ENCODE measurements at regions not wholly inside any gene's neighbourhood (a gene's known extent, or its start where the extent isn't known, plus 50 kb on each side); places are given as distances from the start of the nearest gene placed in this dataset.

DNA sequence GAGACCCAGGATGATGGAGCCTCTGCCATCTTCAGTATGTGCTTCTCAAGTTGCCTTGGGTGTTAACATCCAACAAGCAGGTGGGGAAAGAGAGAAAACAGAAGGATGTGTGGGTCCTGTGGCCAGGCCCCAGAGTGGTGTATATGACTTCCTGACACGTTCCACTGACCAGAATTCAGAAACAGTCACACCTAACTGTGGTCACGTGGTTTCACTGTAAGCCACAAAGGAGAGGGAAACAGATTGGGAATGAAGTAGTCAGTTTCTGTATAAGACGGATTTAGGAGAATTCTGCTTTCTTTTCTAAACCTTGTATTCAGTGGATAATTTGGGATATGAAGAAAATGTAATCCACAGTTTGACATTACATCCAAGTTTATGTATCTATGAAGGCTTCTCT lies 454.1 kb upstream of the IL12A start:
- no peak overlapping the region for H2AFZ ChIP-seq (ENCODE audit: low read depth, low read length, poor library complexity, severe bottlenecking)
- no peak overlapping the region for H3K4me2 ChIP-seq (ENCODE audit: low read length)
- ATAC-seq (no peak), DNase-seq (ENCODE audit: low read depth, low spot score) (no peak)
- no peaks in the 10 kb centered on the region for H3K79me2 ChIP-seq (ENCODE audit: insufficient read depth, low read length)
- H3K27me3 ChIP-seq (ENCODE audit: insufficient read depth, low read length) = no peaks in the 10 kb centered on the region
- RAD21 ChIA-PET (ENCODE audit: low non-redundant PET in 1 of 2, low total read pairs in 2 of 2, uncharacterized antibody in 2 of 2, unreplicated experiment in 2 of 2) = no interaction called here
- no peaks in the 10 kb centered on the region for H3K36me3 ChIP-seq (ENCODE audit: control insufficient read depth in 1 of 2, insufficient read depth in 2 of 2, low read length in 2 of 2)
- POLR2A ChIA-PET = no interaction called here
- no peak overlapping the region for H3K4me3 ChIP-seq (replicated peaks in 1 of 2; ENCODE audit: low read depth in 1 of 2, low read length in 2 of 2)
- H3K9me2 ChIP-seq (ENCODE audit: insufficient read depth) = no peaks in the 10 kb centered on the region
- CTCF ChIA-PET = no interaction called here
- TF ChIP-seq JUND (IDR thresholded peaks at IDR 0.05) (no peak), CEBPB (IDR thresholded peaks at IDR 0.05; ENCODE audit: low read depth) (no peak), SRF (IDR thresholded peaks at IDR 0.05; ENCODE audit: low read depth) (no peak), ZFX (IDR thresholded peaks at IDR 0.05) (no peak), FOSL1 (IDR thresholded peaks at IDR 0.05; ENCODE audit: low read depth) (no peak), REST (IDR thresholded peaks at IDR 0.05; ENCODE audit: low read depth) (no peak), ZNF274 (IDR thresholded peaks at IDR 0.05; ENCODE audit: low read depth, low read length) (no peak), CBX3 (IDR thresholded peaks at IDR 0.05; ENCODE audit: low read depth) (no peak), ELF1 (IDR thresholded peaks at IDR 0.05; ENCODE audit: borderline replicate concordance, low read depth) (no peak), SIN3A (IDR thresholded peaks at IDR 0.05; ENCODE audit: low read depth) (no peak), EZH2phosphoT487 (IDR thresholded peaks at IDR 0.05; ENCODE audit: borderline replicate concordance) (no peak), YY1 (IDR thresholded peaks at IDR 0.05; ENCODE audit: extremely low read depth, insufficient replicate concordance, low read depth, low read length) (no peak), POLR2A (IDR thresholded peaks at IDR 0.05; ENCODE audit: borderline replicate concordance, extremely low read depth, insufficient read depth, insufficient read length) (no peak), ATF3 (IDR thresholded peaks at IDR 0.05) (no peak)
- TF ChIP-seq, protein P1, sequence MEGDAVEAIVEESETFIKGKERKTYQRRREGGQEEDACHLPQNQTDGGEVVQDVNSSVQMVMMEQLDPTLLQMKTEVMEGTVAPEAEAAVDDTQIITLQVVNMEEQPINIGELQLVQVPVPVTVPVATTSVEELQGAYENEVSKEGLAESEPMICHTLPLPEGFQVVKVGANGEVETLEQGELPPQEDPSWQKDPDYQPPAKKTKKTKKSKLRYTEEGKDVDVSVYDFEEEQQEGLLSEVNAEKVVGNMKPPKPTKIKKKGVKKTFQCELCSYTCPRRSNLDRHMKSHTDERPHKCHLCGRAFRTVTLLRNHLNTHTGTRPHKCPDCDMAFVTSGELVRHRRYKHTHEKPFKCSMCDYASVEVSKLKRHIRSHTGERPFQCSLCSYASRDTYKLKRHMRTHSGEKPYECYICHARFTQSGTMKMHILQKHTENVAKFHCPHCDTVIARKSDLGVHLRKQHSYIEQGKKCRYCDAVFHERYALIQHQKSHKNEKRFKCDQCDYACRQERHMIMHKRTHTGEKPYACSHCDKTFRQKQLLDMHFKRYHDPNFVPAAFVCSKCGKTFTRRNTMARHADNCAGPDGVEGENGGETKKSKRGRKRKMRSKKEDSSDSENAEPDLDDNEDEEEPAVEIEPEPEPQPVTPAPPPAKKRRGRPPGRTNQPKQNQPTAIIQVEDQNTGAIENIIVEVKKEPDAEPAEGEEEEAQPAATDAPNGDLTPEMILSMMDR (IDR thresholded peaks at IDR 0.05 in 2 of 3, conservative IDR thresholded peaks at IDR 0.05 in 1 of 3; ENCODE audit: borderline replicate concordance in 1 of 3, insufficient read depth in 1 of 3, low read depth in 2 of 3, low read length in 2 of 3) = no peak
- TF ChIP-seq, protein P2, sequence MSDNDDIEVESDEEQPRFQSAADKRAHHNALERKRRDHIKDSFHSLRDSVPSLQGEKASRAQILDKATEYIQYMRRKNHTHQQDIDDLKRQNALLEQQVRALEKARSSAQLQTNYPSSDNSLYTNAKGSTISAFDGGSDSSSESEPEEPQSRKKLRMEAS (IDR thresholded peaks at IDR 0.05) = no peak
- H4K20me1 ChIP-seq (ENCODE audit: insufficient read depth) = no peaks in the 10 kb centered on the region
- H3K27ac ChIP-seq (ENCODE audit: low read depth, low read length) = no peak overlapping the region
- intact Hi-C loops (cut with micrococcal nuclease) = no loop called here
- BruUV-seq (replicated peaks) = no TSS peak
- no peak overlapping the region for H3K9ac ChIP-seq (ENCODE audit: low read length)
- no peaks in the 10 kb centered on the region for H3K4me1 ChIP-seq (ENCODE audit: control insufficient read depth in 1 of 2, insufficient read depth in 2 of 2, low read length in 2 of 2)
- H3K9me3 ChIP-seq (ENCODE audit: control insufficient read depth in 1 of 2, insufficient read depth in 1 of 2, low read depth in 1 of 2, low read length in 2 of 2) = no peaks in the 10 kb centered on the region

Data from HCT116 (cell line).